ENCODE measurements at regions not wholly inside any gene's neighbourhood (a gene's known extent, or its start where the extent isn't known, plus 50 kb on each side); places are given as distances from the start of the nearest gene placed in this dataset.

- H3K27me3 Mint-ChIP-seq (ENCODE audit: low read depth) = no peaks in the 10 kb centered on the region; the same call in 1 of the 2 replicates
- no peak overlapping the region for H3K9ac ChIP-seq (ENCODE audit: extremely low read depth, insufficient read length, low read length)
Measured at GRCh38 chr6:56334937-56335336, 87.6 kb upstream of the COL21A1 start.

More at GRCh38 chr6:56334937-56335336, 87.6 kb upstream of the COL21A1 start:
- no peaks in the 10 kb centered on the region for H3K9me3 Mint-ChIP-seq
- H3K4me1 Mint-ChIP-seq = no peaks in the 10 kb centered on the region
- H3K27me3 ChIP-seq (ENCODE audit: insufficient read depth, low read length) = no peaks in the 10 kb centered on the region
- H3K56ac ChIP-seq (ENCODE audit: insufficient read length, low read depth, low read length) = no peak overlapping the region
- H3K27ac Mint-ChIP-seq = no peak overlapping the region
- no peaks in the 10 kb centered on the region for H4K20me1 ChIP-seq (ENCODE audit: control insufficient read depth, insufficient read depth, insufficient read length)
- H3K18ac ChIP-seq (ENCODE audit: insufficient read length, low read depth, low read length) = no peak overlapping the region
- no peak for TF ChIP-seq CTCF (conservative IDR thresholded peaks at IDR 0.05)
- H3K23ac ChIP-seq (ENCODE audit: insufficient read length, low read depth, low read length) = no peak overlapping the region
- H2BK20ac ChIP-seq (ENCODE audit: low read depth, low read length, poor library complexity, severe bottlenecking) = no peak overlapping the region
- no peak overlapping the region for H4K8ac ChIP-seq (replicated peaks; ENCODE audit: insufficient read length, low read depth, low read length)
- H2BK12ac ChIP-seq (ENCODE audit: insufficient read length, low read depth, low read length) = no peak overlapping the region
- no CpG with 5 or more reads among the region's 1 CpG for WGBS (ENCODE audit: extremely low coverage, insufficient read length, low lambda C conversion rate)
- H2BK15ac ChIP-seq (ENCODE audit: low read depth, low read length) = no peak overlapping the region
- H2AK5ac ChIP-seq (ENCODE audit: insufficient read length, low read length) = no peak overlapping the region
- no peaks in the 10 kb centered on the region for H3K4me1 ChIP-seq (ENCODE audit: insufficient read depth, low read length)
- H3K4me2 ChIP-seq (ENCODE audit: insufficient read depth, insufficient read length, low read length) = no peak overlapping the region
- no peak overlapping the region for H3K27ac ChIP-seq (ENCODE audit: insufficient read length, low read depth, low read length)
- no peak overlapping the region for H4K91ac ChIP-seq (ENCODE audit: insufficient read length, low read depth, low read length)
- no peak overlapping the region for H3K4me3 Mint-ChIP-seq
- H3T11ph ChIP-seq (ENCODE audit: low read length) = no peak overlapping the region
- no peaks in the 10 kb centered on the region for H3K23me2 ChIP-seq (ENCODE audit: insufficient read length, low read depth, low read length, poor library complexity, severe bottlenecking)
- H3K9me3 ChIP-seq (ENCODE audit: control insufficient read depth, low read depth, low read length) = no peaks in the 10 kb centered on the region
- H3K79me2 ChIP-seq (ENCODE audit: insufficient read depth, low read length) = no peaks in the 10 kb centered on the region
- no peak for DNase-seq
- H3K79me1 ChIP-seq (ENCODE audit: insufficient read depth, low read depth, low read length, poor library complexity, severe bottlenecking) = no peaks in the 10 kb centered on the region
- H2BK5ac ChIP-seq (ENCODE audit: insufficient read length, low read length) = no peak overlapping the region
- no peaks in the 10 kb centered on the region for H3K36me3 Mint-ChIP-seq (ENCODE audit: insufficient read depth in 1 of 3, low read depth in 3 of 3)
- no peak overlapping the region for H2BK120ac ChIP-seq (ENCODE audit: low read depth, low read length, poor library complexity, severe bottlenecking)
- H2AFZ ChIP-seq (ENCODE audit: low read length) = no peak overlapping the region
- H3K14ac ChIP-seq (ENCODE audit: insufficient read depth, low read length) = no peak overlapping the region
- H3K4ac ChIP-seq (ENCODE audit: low read depth, low read length) = no peak overlapping the region
- no peak overlapping the region for H4K5ac ChIP-seq (ENCODE audit: insufficient read length, low read depth, low read length)
